ENCODE measurements at regions not wholly inside any gene's neighbourhood (a gene's known extent, or its start where the extent isn't known, plus 50 kb on each side); places are given as distances from the start of the nearest gene placed in this dataset.
A peak's percentile ranks its signal among the peaks of the same experiment; 100 is the strongest.

GRCh38 chr4:149999485-150000074 lies 78.7 kb upstream of the DCLK2 start:
- Histone ChIP-seq H3K36me3 (ENCODE audit: control insufficient read depth in 4 of 4, insufficient read depth in 4 of 4, low read length in 3 of 4) (no peaks in the 10 kb centered on the region), H3K27me3 (replicated peaks in 2 of 5; ENCODE audit: control insufficient read depth in 4 of 5, insufficient read depth in 5 of 5, low read length in 4 of 5) (no peaks in the 10 kb centered on the region), H3K27ac (ENCODE audit: insufficient read depth in 1 of 2, low read depth in 1 of 2, low read length in 2 of 2, poor library complexity in 1 of 2, severe bottlenecking in 2 of 2) (no peak overlapping the region), H3K4me3 (ENCODE audit: control insufficient read depth in 1 of 7, extremely low read depth in 1 of 7, insufficient read depth in 4 of 7, low read depth in 2 of 7, low read length in 6 of 7) (no peak overlapping the region), H3K4me1 (ENCODE audit: control extremely low read depth in 1 of 4, control insufficient read depth in 4 of 4, insufficient read depth in 4 of 4, low read length in 3 of 4) (peaks cover 0 to 14% (median 4%) of the 10 kb centered on the region in 4 experiments), H3K9me3 (ENCODE audit: control extremely low read depth in 1 of 5, control insufficient read depth in 4 of 5, insufficient read depth in 2 of 5, low read depth in 1 of 5, low read length in 4 of 5) (no peaks in the 10 kb centered on the region)
- no CpG with 5 or more reads among the region's 3 CpGs for WGBS (ENCODE audit: insufficient coverage)
- ChIA-PET POLR2A (no interaction called here), CTCF (interaction anchor here (0.9 to 2.2 kb wide), 3 partner anchors 11 to 243 kb away, joined by 4 to 7 read pairs (median 4); no protein-coding TSS in a partner anchor)
- peak; percentile 62 to 77 (median 76) for DNase-seq

GRCh38 chr4:150001815-150002214 lies 76.4 kb upstream of the DCLK2 start:
- POLR2A ChIA-PET: no interaction called here
- Histone ChIP-seq H3K27me3 (replicated peaks in 2 of 5; ENCODE audit: control insufficient read depth in 4 of 5, insufficient read depth in 5 of 5, low read length in 4 of 5) (no peaks in the 10 kb centered on the region), H3K27ac (ENCODE audit: insufficient read depth in 1 of 2, low read depth in 1 of 2, low read length in 2 of 2, poor library complexity in 1 of 2, severe bottlenecking in 2 of 2) (no peak overlapping the region), H3K36me3 (ENCODE audit: control insufficient read depth in 4 of 4, insufficient read depth in 4 of 4, low read length in 3 of 4) (no peaks in the 10 kb centered on the region), H3K9me3 (ENCODE audit: control extremely low read depth in 1 of 5, control insufficient read depth in 4 of 5, insufficient read depth in 2 of 5, low read depth in 1 of 5, low read length in 4 of 5) (no peaks in the 10 kb centered on the region), H3K4me1 (ENCODE audit: control extremely low read depth in 1 of 4, control insufficient read depth in 4 of 4, insufficient read depth in 4 of 4, low read length in 3 of 4) (peaks cover 0 to 17% (median 4%) of the 10 kb centered on the region in 4 experiments), H3K4me3 (ENCODE audit: control insufficient read depth in 1 of 7, extremely low read depth in 1 of 7, insufficient read depth in 4 of 7, low read depth in 2 of 7, low read length in 6 of 7) (no peak overlapping the region)
- DNase-seq: no peak
- CTCF ChIA-PET: interaction anchor here (1.6 kb wide), 1 partner anchor 207 kb away, joined by 4 read pairs; no protein-coding TSS in a partner anchor
- 100% methylated on average over 2 of the region's 5 CpGs for WGBS (ENCODE audit: insufficient coverage)

GRCh38 chr4:150002561-150002960 lies 75.7 kb upstream of the DCLK2 start:
- Histone ChIP-seq H3K9me3 (ENCODE audit: control extremely low read depth in 1 of 5, control insufficient read depth in 4 of 5, insufficient read depth in 2 of 5, low read depth in 1 of 5, low read length in 4 of 5) (no peaks in the 10 kb centered on the region), H3K4me3 (ENCODE audit: control insufficient read depth in 1 of 7, extremely low read depth in 1 of 7, insufficient read depth in 4 of 7, low read depth in 2 of 7, low read length in 6 of 7) (no peak overlapping the region), H3K36me3 (ENCODE audit: control insufficient read depth in 4 of 4, insufficient read depth in 4 of 4, low read length in 3 of 4) (no peaks in the 10 kb centered on the region), H3K4me1 (ENCODE audit: control extremely low read depth in 1 of 4, control insufficient read depth in 4 of 4, insufficient read depth in 4 of 4, low read length in 3 of 4) (peaks cover 0 to 15% (median 4%) of the 10 kb centered on the region in 4 experiments), H3K27ac (ENCODE audit: insufficient read depth in 1 of 2, low read depth in 1 of 2, low read length in 2 of 2, poor library complexity in 1 of 2, severe bottlenecking in 2 of 2) (no peak overlapping the region), H3K27me3 (replicated peaks in 2 of 5; ENCODE audit: control insufficient read depth in 4 of 5, insufficient read depth in 5 of 5, low read length in 4 of 5) (peaks cover 0 to under 1% (median 0%) of the 10 kb centered on the region in 5 experiments)
- POLR2A ChIA-PET: no interaction called here
- CTCF ChIA-PET: interaction anchor here (0.6 to 2.0 kb wide), 2 partner anchors 107 to 215 kb away, joined by 4 read pairs; no protein-coding TSS in a partner anchor
- DNase-seq: peak in 2 of 3 donors; percentile 59

GRCh38 chr4:150004481-150004880 lies 73.8 kb upstream of the DCLK2 start:
- Histone ChIP-seq H3K27me3 (replicated peaks in 2 of 5; ENCODE audit: control insufficient read depth in 4 of 5, insufficient read depth in 5 of 5, low read length in 4 of 5) (peaks cover 0 to 2% (median 0%) of the 10 kb centered on the region in 5 experiments), H3K4me3 (ENCODE audit: control insufficient read depth in 1 of 7, extremely low read depth in 1 of 7, insufficient read depth in 4 of 7, low read depth in 2 of 7, low read length in 6 of 7) (no peak overlapping the region), H3K9me3 (ENCODE audit: control extremely low read depth in 1 of 5, control insufficient read depth in 4 of 5, insufficient read depth in 2 of 5, low read depth in 1 of 5, low read length in 4 of 5) (no peaks in the 10 kb centered on the region), H3K4me1 (ENCODE audit: control extremely low read depth in 1 of 4, control insufficient read depth in 4 of 4, insufficient read depth in 4 of 4, low read length in 3 of 4) (peaks cover 0 to 7% (median 0%) of the 10 kb centered on the region in 4 experiments), H3K36me3 (ENCODE audit: control insufficient read depth in 4 of 4, insufficient read depth in 4 of 4, low read length in 3 of 4) (no peaks in the 10 kb centered on the region), H3K27ac (ENCODE audit: insufficient read depth in 1 of 2, low read depth in 1 of 2, low read length in 2 of 2, poor library complexity in 1 of 2, severe bottlenecking in 2 of 2) (no peak overlapping the region)
- WGBS (ENCODE audit: insufficient coverage): 40% methylated on average over 1 of the region's 1 CpG
- no peak for DNase-seq
- ChIA-PET CTCF (interaction anchor here (1.0 to 9.3 kb wide), 5 partner anchors 9 to 809 kb away, joined by 3 to 48 read pairs (median 6); no protein-coding TSS in a partner anchor), POLR2A (no interaction called here)

GRCh38 chr4:150005537-150005936 lies 72.7 kb upstream of the DCLK2 start:
- DNase-seq: peak in 2 of 3 donors; percentile 28 to 47
- Histone ChIP-seq H3K9me3 (ENCODE audit: control extremely low read depth in 1 of 5, control insufficient read depth in 4 of 5, insufficient read depth in 2 of 5, low read depth in 1 of 5, low read length in 4 of 5) (no peaks in the 10 kb centered on the region), H3K4me3 (ENCODE audit: control insufficient read depth in 1 of 7, extremely low read depth in 1 of 7, insufficient read depth in 4 of 7, low read depth in 2 of 7, low read length in 6 of 7) (no peak overlapping the region), H3K36me3 (ENCODE audit: control insufficient read depth in 4 of 4, insufficient read depth in 4 of 4, low read length in 3 of 4) (no peaks in the 10 kb centered on the region), H3K4me1 (ENCODE audit: control extremely low read depth in 1 of 4, control insufficient read depth in 4 of 4, insufficient read depth in 4 of 4, low read length in 3 of 4) (peaks cover 0 to 7% (median 0%) of the 10 kb centered on the region in 4 experiments), H3K27me3 (replicated peaks in 2 of 5; ENCODE audit: control insufficient read depth in 4 of 5, insufficient read depth in 5 of 5, low read length in 4 of 5) (peaks cover 0 to 2% (median 0%) of the 10 kb centered on the region in 5 experiments), H3K27ac (ENCODE audit: insufficient read depth in 1 of 2, low read depth in 1 of 2, low read length in 2 of 2, poor library complexity in 1 of 2, severe bottlenecking in 2 of 2) (no peak overlapping the region)
- 14% methylated on average over 1 of the region's 3 CpGs for WGBS (ENCODE audit: insufficient coverage)
- POLR2A ChIA-PET: no interaction called here
- CTCF ChIA-PET: interaction anchor here (1.0 to 9.3 kb wide), 7 partner anchors 8 to 863 kb away, joined by 3 to 48 read pairs (median 4); no protein-coding TSS in a partner anchor

GRCh38 chr4:150006197-150006596 lies 72.0 kb upstream of the DCLK2 start:
- WGBS (ENCODE audit: insufficient coverage): 100% methylated on average over 2 of the region's 2 CpGs
- CTCF ChIA-PET: interaction anchor here (0.6 to 9.3 kb wide), 4 partner anchors 9 to 699 kb away, joined by 3 to 48 read pairs (median 12); no protein-coding TSS in a partner anchor
- no peaks in the 10 kb centered on the region for H3K36me3 ChIP-seq (ENCODE audit: control insufficient read depth in 4 of 4, insufficient read depth in 4 of 4, low read length in 3 of 4)
- no peak overlapping the region for H3K4me3 ChIP-seq (ENCODE audit: control insufficient read depth in 1 of 7, extremely low read depth in 1 of 7, insufficient read depth in 4 of 7, low read depth in 2 of 7, low read length in 6 of 7)
- peaks cover 0 to 7% (median 0%) of the 10 kb centered on the region in 4 experiments for H3K4me1 ChIP-seq (ENCODE audit: control extremely low read depth in 1 of 4, control insufficient read depth in 4 of 4, insufficient read depth in 4 of 4, low read length in 3 of 4)
- H3K9me3 ChIP-seq (ENCODE audit: control extremely low read depth in 1 of 5, control insufficient read depth in 4 of 5, insufficient read depth in 2 of 5, low read depth in 1 of 5, low read length in 4 of 5): no peaks in the 10 kb centered on the region
- H3K27me3 ChIP-seq (replicated peaks in 2 of 5; ENCODE audit: control insufficient read depth in 4 of 5, insufficient read depth in 5 of 5, low read length in 4 of 5): peaks cover 0 to 2% (median 0%) of the 10 kb centered on the region in 5 experiments
- POLR2A ChIA-PET: interaction anchor here (0.7 kb wide), 1 partner anchor 900 kb away, joined by 4 read pairs; no protein-coding TSS in a partner anchor
- no peak overlapping the region for H3K27ac ChIP-seq (ENCODE audit: insufficient read depth in 1 of 2, low read depth in 1 of 2, low read length in 2 of 2, poor library complexity in 1 of 2, severe bottlenecking in 2 of 2)
- DNase-seq: no peak

- WGBS (ENCODE audit: insufficient coverage): no CpG with 5 or more reads among the region's 3 CpGs
- peaks cover 0 to 5% (median 0%) of the 10 kb centered on the region in 4 experiments for H3K4me1 ChIP-seq (ENCODE audit: control extremely low read depth in 1 of 4, control insufficient read depth in 4 of 4, insufficient read depth in 4 of 4, low read length in 3 of 4)
- no peak overlapping the region for H3K27ac ChIP-seq (ENCODE audit: insufficient read depth in 1 of 2, low read depth in 1 of 2, low read length in 2 of 2, poor library complexity in 1 of 2, severe bottlenecking in 2 of 2)
- no peaks in the 10 kb centered on the region for H3K9me3 ChIP-seq (ENCODE audit: control extremely low read depth in 1 of 5, control insufficient read depth in 4 of 5, insufficient read depth in 2 of 5, low read depth in 1 of 5, low read length in 4 of 5)
- CTCF ChIA-PET: interaction anchor here (0.9 to 9.3 kb wide), 4 partner anchors 10 to 236 kb away, joined by 3 to 48 read pairs (median 6); no protein-coding TSS in a partner anchor
- no peak overlapping the region for H3K4me3 ChIP-seq (ENCODE audit: control insufficient read depth in 1 of 7, extremely low read depth in 1 of 7, insufficient read depth in 4 of 7, low read depth in 2 of 7, low read length in 6 of 7)
- DNase-seq: no peak
- peaks cover 0 to 2% (median 0%) of the 10 kb centered on the region in 5 experiments for H3K27me3 ChIP-seq (replicated peaks in 2 of 5; ENCODE audit: control insufficient read depth in 4 of 5, insufficient read depth in 5 of 5, low read length in 4 of 5)
- no peaks in the 10 kb centered on the region for H3K36me3 ChIP-seq (ENCODE audit: control insufficient read depth in 4 of 4, insufficient read depth in 4 of 4, low read length in 3 of 4)
- POLR2A ChIA-PET: no interaction called here
These were observed 70.7 kb upstream of the DCLK2 start for GRCh38 chr4:150007512-150007911.

All from common myeloid progenitor, CD34-positive (primary cell).